Jurkat, Clone E6-1 (cell line): ENCODE measurements at regions not wholly inside any gene's neighbourhood (a gene's known extent, or its start where the extent isn't known, plus 50 kb on each side); places are given as distances from the start of the nearest gene placed in this dataset.
"Not testable (repeated sequence)": the region's sequence is repeated elsewhere in the genome, so short reads cannot be mapped to it uniquely, and the experiment has no call there.

Experiments used
- DNase-seq: peaks from one replicate; pipeline ENCODE4 v3.0.0-alpha.2; 2011; ENCODE audit warnings: low read depth, low spot score
- H3K4me3 ChIP-seq: 2 replicates; pipeline ENCODE4 v1.5.1; 2011; ENCODE audit warnings: mild to moderate bottlenecking, low read length, control low read depth, moderate library complexity

GRCh38 chr2:58798676-58799208 is 557.6 kb upstream of the FANCL start:
- DNase-seq: no peak
- H3K4me3 ChIP-seq: no peak overlapping the region

GRCh38 chr2:58796239-58796910 is 555.2 kb upstream of the FANCL start:
- no peak for DNase-seq
- H3K4me3 ChIP-seq: no peak overlapping the region

DNA sequence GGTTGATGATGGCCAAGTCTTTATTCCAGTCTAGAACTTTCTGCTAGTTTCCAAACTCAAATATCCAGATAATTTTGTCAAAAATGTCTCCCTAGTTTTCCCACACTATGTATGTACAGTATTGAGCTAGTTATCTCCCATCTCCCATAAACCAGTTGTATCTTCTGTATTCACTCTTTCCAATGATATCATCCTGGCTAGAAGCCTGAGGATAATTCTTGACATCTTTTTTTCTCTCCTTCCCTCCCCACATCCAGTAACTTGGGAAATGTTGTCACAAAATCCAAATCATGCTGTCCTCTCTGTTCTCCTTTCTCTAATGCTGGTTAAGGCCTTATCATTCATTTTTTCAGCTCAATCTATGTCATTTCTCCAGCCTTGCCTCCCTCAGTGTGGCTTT is 553.8 kb upstream of the FANCL start:
- DNase-seq: no peak
- H3K4me3 ChIP-seq: no peak overlapping the region

DNA sequence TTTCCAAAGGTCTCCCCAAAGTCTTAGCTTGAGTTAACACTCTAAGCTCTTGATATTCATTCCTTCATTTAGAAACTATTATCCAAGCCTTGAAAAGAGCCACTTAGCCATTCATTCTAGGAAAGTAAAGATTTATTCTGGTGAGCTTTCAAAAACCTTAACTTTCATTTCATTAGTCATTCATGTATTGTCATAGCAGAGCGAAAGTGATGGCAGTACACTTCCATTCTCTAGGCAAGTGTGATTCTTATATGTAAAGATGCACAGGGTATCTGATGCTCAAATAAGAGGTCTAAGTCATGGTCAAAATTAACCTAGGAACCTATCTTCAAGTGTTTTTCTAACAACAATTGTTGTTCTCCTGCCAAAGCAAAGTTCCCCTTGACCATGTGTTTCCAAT is 553.0 kb upstream of the FANCL start:
- DNase-seq: no peak
- H3K4me3 ChIP-seq: no peak overlapping the region

GRCh38 chr2:58788402-58788801 is 547.3 kb upstream of the FANCL start:
- no peak for DNase-seq
- no peak overlapping the region for H3K4me3 ChIP-seq

GRCh38 chr2:58770846-58771245 is 529.7 kb upstream of the FANCL start:
- no peak for DNase-seq
- H3K4me3 ChIP-seq: no peak overlapping the region

DNA sequence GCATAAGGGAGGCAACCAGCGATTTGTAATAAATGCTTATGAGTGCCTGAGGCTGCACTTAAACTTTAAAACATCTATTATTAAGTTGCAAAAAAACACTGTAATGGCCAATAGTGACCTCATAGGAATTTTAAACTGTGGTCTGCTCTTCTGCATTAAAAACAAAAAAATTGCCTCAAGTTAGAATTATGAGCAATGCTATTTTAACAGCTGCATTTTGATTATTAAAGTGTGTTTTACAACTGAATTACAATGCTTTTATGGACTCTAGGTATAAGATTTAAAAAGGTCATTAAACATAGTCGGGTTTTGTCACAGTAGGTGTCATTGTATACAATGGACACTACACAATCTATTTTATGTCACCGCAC is 528.7 kb upstream of the FANCL start:
- no peak overlapping the region for H3K4me3 ChIP-seq
- DNase-seq: no peak

DNA sequence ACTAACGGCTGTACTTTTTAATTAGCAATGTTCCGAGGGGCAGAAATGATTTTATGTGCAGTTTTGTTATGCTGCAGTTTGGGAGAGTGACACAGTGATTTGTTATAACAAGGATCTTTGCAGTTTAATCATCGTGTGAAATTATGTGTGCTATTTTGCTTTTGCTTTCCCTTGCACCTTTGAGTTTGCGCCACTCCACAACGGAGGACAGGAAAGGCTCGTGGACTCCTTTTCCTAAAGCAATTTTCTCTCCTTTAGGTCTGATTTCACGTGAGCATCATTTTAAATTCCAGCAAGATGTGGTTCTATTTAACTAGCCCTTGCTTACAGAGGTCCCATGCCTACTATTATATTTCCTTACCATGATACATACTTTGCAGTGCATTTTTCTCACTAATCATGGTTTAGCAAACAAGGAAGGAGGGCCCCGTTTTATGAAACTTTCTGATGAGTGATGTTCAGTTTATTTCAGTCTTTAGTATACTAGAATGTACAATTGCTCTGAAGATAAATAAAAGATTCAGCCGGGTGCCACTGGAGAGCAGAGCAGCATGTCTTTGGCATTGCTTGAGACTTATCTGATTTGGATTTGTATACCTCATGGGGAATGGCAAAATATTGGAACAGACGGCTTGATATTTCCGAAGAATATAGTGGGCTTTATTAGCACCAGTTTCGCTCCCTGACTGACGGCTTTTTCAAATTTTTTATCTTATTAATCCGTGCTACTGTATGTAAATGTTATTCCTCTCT is 528.2 kb upstream of the FANCL start:
- no peak for DNase-seq
- no peak overlapping the region for H3K4me3 ChIP-seq

GRCh38 chr2:58768715-58769080 is 527.6 kb upstream of the FANCL start:
- no peak for DNase-seq
- no peak overlapping the region for H3K4me3 ChIP-seq

DNA sequence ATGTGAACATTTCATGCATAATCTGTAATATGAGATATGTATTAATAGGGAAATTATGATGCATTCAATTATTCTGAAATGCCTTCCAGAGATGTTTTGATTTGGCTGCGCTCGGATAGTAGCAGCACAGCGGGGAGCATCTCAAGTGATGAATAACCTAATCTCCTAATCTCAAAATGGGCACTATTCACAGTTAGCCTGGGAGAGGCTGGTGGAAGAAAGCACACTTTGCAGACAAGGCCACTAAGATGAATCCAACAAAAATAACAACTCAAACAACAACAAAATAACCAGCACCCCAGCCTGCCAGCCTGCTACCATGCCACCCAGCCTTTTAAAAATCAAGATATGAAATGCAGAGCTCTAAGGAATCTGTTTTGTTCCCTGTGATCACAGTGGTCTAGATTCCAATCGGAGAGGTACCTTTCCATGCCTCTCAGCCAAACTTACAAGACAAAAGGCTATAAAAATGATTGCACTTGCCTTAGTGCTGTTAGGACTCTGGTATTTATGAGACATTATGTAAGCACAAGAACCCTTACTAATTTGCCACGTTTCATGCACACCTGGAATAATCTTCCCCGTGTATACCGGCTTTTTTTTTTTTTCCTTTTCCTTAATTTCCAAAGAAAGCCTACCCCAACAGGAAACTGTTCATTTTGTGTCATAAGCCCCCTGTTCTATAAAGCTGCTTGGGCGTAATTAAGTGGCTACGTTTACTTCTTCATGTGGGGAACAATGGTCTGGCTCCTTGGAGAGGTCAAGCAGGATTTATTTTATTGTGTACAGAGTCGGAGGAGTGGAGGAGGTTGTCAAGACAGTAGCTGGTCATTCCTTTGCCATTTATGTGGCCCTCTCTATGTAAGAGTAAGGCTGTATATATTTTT is 526.9 kb upstream of the FANCL start:
- DNase-seq: no peak
- no peak overlapping the region for H3K4me3 ChIP-seq

- no peak overlapping the region for H3K4me3 ChIP-seq
- no peak for DNase-seq
Measured at GRCh38 chr2:58764338-58765104, 523.4 kb upstream of the FANCL start.

DNA sequence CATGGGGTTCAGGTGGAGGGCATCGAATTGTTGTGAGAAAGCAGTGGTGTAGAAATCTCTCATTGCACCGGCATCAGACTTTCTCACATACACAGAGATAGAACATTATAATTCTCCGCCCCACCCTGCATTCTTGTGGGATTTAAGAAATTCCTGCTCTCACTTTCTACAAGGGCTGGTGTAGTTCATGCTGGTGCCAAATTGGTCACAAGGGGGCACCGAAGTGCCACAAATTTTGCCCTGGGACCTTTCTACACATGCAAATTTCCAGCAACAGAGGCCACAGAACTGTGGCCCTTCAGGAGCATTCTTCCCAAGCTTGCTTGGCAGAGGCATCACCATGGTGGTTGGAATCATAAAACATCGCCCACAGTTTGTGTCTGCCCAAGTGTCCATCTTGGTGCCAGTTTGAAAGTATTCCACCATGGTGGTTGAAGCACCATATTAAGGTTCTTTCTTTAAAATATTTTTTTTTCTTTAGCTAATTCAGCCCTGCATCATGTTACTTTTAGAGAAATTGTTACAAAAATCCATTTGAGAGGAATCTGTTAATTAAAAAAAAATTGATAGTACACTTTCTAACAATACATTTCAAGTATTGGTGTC is 521.2 kb upstream of the FANCL start:
- peak; percentile 21 for DNase-seq
- no peak overlapping the region for H3K4me3 ChIP-seq

- no peak for DNase-seq
- no peak overlapping the region for H3K4me3 ChIP-seq
Measured at GRCh38 chr2:58757971-58758370, 516.8 kb upstream of the FANCL start.

DNA sequence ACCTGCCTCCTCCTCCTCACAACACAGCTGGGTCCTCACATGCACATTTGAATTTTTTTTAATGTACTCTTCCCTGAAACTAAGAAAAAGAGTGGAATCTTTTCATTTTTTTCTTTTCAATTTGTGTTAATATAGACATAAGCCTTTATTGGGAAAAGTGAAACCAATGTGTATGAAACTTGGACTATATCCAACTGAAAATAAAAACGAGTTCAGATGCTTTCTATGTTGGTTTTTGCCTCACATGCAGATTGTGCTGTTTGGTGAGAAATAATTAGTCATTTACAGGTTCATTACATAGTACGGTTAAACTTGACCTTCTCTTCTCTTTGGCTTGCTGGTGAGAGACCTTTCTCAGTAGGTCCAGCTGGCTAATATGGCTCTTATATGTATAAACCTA is 515.2 kb upstream of the FANCL start:
- DNase-seq: no peak
- no peak overlapping the region for H3K4me3 ChIP-seq

DNA sequence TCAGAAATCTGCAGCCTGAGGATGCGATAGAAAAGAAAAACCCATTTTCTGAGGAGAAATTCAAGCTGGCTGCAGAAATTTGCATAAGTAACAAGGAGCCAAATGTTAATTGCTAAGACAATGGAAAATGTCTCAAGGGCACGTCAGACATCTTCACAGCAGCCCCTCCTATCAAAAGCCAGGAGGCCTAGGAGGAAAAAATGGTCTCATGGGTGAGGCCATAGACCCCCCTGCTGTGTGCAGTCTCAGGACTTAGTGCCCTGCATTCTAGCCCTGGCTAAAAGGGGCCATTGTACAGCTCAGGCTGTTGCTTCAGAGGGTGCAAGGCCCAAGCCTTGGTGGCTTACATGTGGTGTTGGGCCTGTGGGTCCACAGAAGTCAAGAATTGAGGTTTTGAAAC is 511.4 kb upstream of the FANCL start:
- DNase-seq, H3K4me3 ChIP-seq: not testable (repeated sequence)

DNA sequence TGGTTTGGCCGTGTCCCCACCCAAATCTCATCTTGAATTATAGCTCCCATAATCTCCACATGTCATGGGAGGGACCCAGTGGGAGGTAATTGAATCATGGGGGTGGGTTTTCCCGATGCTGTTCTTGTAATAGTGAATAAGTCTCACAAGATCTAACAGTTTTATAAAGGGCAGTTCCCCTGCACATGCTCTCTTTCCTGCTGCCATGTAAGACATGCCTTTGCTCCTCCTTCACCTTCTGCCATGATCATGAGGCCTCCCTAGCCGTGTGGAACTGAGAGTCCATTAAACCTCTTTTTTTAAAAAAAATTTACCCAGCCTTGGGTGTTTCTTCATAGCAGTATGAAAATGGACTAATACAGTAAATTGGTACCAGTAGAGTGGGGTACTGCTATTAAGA is 510.6 kb upstream of the FANCL start:
- not testable (repeated sequence) for DNase-seq, H3K4me3 ChIP-seq

DNA sequence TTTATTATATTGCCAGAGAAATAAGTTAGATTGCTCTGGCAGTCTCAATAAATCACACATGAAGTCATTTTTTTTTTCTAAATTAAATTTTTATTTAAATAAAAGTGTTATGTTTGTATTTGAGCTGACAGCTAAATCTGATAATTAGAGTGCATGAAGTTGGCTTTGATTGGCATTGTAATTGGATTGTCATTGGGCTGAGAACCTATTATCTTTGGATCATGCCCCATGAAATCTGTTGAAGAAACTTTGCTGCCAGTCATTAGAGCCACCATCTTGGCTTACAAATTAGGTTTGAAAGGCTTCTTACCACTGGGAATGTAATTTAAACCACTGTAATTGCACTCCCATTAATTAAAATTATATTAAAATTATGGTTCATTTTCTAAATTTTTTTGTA is 507.9 kb upstream of the FANCL start:
- no peak for DNase-seq

DNA sequence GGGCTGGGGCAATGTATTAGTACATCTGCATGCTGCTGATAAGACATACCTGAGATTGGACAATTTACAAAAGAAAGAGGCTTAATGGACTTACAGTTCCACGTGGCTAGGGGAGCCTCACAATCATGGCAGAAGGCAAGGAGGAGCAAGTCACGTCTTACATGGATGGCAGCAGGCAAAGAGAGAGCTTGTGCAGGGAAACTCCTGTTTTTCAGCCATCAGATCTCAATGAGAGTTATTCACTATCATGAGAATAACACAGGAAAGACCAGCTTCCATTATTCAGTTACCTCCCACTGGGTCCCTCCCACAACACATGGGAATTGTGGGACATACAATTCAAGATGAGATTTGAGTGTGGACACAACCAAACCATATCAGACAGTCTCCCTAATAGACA is 504.2 kb upstream of the FANCL start:
- not testable (repeated sequence) for DNase-seq, H3K4me3 ChIP-seq

More for the DNA sequence above, 507.9 kb upstream of the FANCL start:
- H3K4me3 ChIP-seq: no peak overlapping the region

DNA sequence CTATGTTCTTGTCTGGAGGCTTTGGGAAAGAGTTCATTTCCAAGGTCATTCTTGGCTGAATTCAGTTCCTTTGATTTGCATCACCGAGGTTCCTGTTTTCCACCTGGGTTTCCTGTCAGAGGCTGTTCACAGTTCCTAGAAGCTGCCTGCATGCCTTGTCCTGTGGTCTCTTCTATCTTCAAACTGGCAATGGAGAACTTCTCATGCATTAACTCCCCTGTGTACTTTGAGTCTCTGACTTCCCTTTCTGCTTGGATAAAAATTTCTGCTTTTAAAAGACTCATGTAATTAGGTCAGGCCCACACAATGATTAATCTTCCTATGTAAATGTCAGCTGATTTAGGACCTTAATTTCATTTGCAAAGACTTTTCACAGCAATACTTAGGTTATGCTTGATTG is 499.3 kb upstream of the FANCL start:
- DNase-seq: no peak
- H3K4me3 ChIP-seq: no peak overlapping the region
